SK-N-SH treated with all-trans-retinoic acid at 6 μM for 48 hours (cell line): ENCODE measurements at regions not wholly inside any gene's neighbourhood (a gene's known extent, or its start where the extent isn't known, plus 50 kb on each side); places are given as distances from the start of the nearest gene placed in this dataset.

Source experiments
- ATAC-seq: fragments of 200-7000 bp; cut with Tn5 transposase; 3 replicates; pipeline ENCODE4 v1.9.1; 2020; ENCODE audit warnings: mild to moderate bottlenecking, moderate library complexity
- ARNTL ChIP-seq: fragments of 450-650 bp; formaldehyde crosslinking; IDR thresholded peaks from 2 replicates; pipeline ENCODE4 v1.5.0; 2020; ENCODE audit warnings: low read depth, mild to moderate bottlenecking, moderate library complexity, borderline replicate concordance
- BACH2 ChIP-seq: fragments of 250-450 bp; sonication (Bioruptor Pico); IDR thresholded peaks from 2 replicates; pipeline ENCODE4 v1.9.0; 2021; ENCODE audit warnings: mild to moderate bottlenecking, borderline replicate concordance
- CREB5 ChIP-seq: fragments of 250-450 bp; sonication (Bioruptor Pico); IDR thresholded peaks from 2 replicates; pipeline ENCODE4 v1.5.1; 2020; ENCODE audit warnings: low read depth, mild to moderate bottlenecking, moderate library complexity
- CSDC2 ChIP-seq: fragments of 250-450 bp; sonication (Bioruptor Pico); IDR thresholded peaks from 2 replicates; pipeline ENCODE4 v1.5.0; 2020; ENCODE audit warnings: mild to moderate bottlenecking, moderate library complexity
- ESRRG ChIP-seq: fragments of 250-450 bp; sonication (Bioruptor Pico); IDR thresholded peaks from 2 replicates; pipeline ENCODE4 v1.6.1; 2021; ENCODE audit warnings: mild to moderate bottlenecking
- GLIS3 ChIP-seq: fragments of 250-450 bp; sonication (Bioruptor Pico); IDR thresholded peaks from 2 replicates; pipeline ENCODE4 v1.5.0; 2020; ENCODE audit warnings: mild to moderate bottlenecking, moderate library complexity
- ISL1 ChIP-seq: fragments of 250-450 bp; sonication (Bioruptor Pico); IDR thresholded peaks from 2 replicates; pipeline ENCODE4 v2.1.2; 2022; ENCODE audit warnings: mild to moderate bottlenecking, moderate library complexity
- OSR1 ChIP-seq: fragments of 250-450 bp; sonication (Bioruptor Pico); IDR thresholded peaks from 2 replicates; pipeline ENCODE4 v1.8.0; 2022; ENCODE audit warnings: moderate library complexity, mild to moderate bottlenecking, inconsistent platforms
- PATZ1 ChIP-seq: fragments of 250-450 bp; sonication (Bioruptor Pico); IDR thresholded peaks from 2 replicates; pipeline ENCODE4 v1.8.0; 2020; ENCODE audit warnings: mild to moderate bottlenecking, moderate library complexity, borderline replicate concordance
- POU6F1 ChIP-seq: fragments of 250-450 bp; sonication (Bioruptor Pico); IDR thresholded peaks from 2 replicates; pipeline ENCODE4 v1.8.0; 2021; ENCODE audit warnings: low read depth, mild to moderate bottlenecking, moderate library complexity, borderline replicate concordance
- PPARA ChIP-seq: fragments of 250-450 bp; sonication (Bioruptor Pico); IDR thresholded peaks from 2 replicates; pipeline ENCODE4 v1.5.0; 2020; ENCODE audit warnings: mild to moderate bottlenecking, borderline replicate concordance
- RARB ChIP-seq: fragments of 250-450 bp; sonication (Bioruptor Pico); IDR thresholded peaks from 2 replicates; pipeline ENCODE4 v1.8.0; 2021; ENCODE audit warnings: mild to moderate bottlenecking, moderate library complexity
- SNAI2 ChIP-seq: fragments of 250-450 bp; sonication (Bioruptor Pico); IDR thresholded peaks from 2 replicates; pipeline ENCODE4 v1.5.0; 2020; ENCODE audit warnings: mild to moderate bottlenecking, moderate library complexity
- TCF4 ChIP-seq: fragments of 250-450 bp; sonication (Bioruptor Pico); IDR thresholded peaks from 2 replicates; pipeline ENCODE4 v1.8.0; 2021; ENCODE audit warnings: mild to moderate bottlenecking, moderate library complexity, borderline replicate concordance
- TOX ChIP-seq: fragments of 250-450 bp; sonication (Bioruptor Pico); IDR thresholded peaks from 2 replicates; pipeline ENCODE4 v1.8.0; 2021; ENCODE audit warnings: mild to moderate bottlenecking, moderate library complexity, borderline replicate concordance
- TSHZ2 ChIP-seq: fragments of 250-450 bp; sonication (Bioruptor Pico); IDR thresholded peaks from 2 replicates; pipeline ENCODE4 v1.5.0; 2020; ENCODE audit warnings: mild to moderate bottlenecking, moderate library complexity
- ZC3H10 ChIP-seq: fragments of 250-450 bp; sonication (Bioruptor Pico); IDR thresholded peaks from 2 replicates; pipeline ENCODE4 v1.5.1; 2021; ENCODE audit warnings: mild to moderate bottlenecking, moderate library complexity
- ZFP3 ChIP-seq: fragments of 250-450 bp; sonication (Bioruptor Pico); IDR thresholded peaks from 2 replicates; pipeline ENCODE4 v1.5.0; 2020; ENCODE audit warnings: mild to moderate bottlenecking, moderate library complexity
- ZFP30 ChIP-seq: fragments of 450-650 bp; formaldehyde crosslinking; IDR thresholded peaks from 2 replicates; pipeline ENCODE4 v1.5.0; 2022; ENCODE audit warnings: mild to moderate bottlenecking, moderate library complexity
- ZNF70 ChIP-seq: fragments of 450-650 bp; formaldehyde crosslinking; IDR thresholded peaks from 2 replicates; pipeline ENCODE4 v1.5.0; 2020; ENCODE audit warnings: mild to moderate bottlenecking, moderate library complexity
- ZNF8 ChIP-seq: fragments of 450-650 bp; formaldehyde crosslinking; IDR thresholded peaks from 2 replicates; pipeline ENCODE4 v1.5.0; 2020; ENCODE audit warnings: mild to moderate bottlenecking, moderate library complexity

- TF ChIP-seq ZFP3 (CRISPR knock-in tag) (no peak), RARB (CRISPR knock-in tag) (no peak), ZNF8 (CRISPR knock-in tag) (no peak)
- no peak for ATAC-seq
Measured at GRCh38 chr6:108734271-108734922, 113.8 kb upstream of the ARMC2 start.

- ATAC-seq, result no peak
- no peak for TF ChIP-seq TCF4 (CRISPR knock-in tag)
- no peak for TF ChIP-seq ZC3H10 (CRISPR knock-in tag)
- TF ChIP-seq TOX (CRISPR knock-in tag), result no peak
- TF ChIP-seq ZNF70 (CRISPR knock-in tag), result no peak
- TF ChIP-seq ZFP3 (CRISPR knock-in tag), result no peak
- TF ChIP-seq ZNF8 (CRISPR knock-in tag), result no peak
- TF ChIP-seq BACH2, result no peak
- no peak for TF ChIP-seq ESRRG
- no peak for TF ChIP-seq ARNTL
- TF ChIP-seq SNAI2 (CRISPR knock-in tag), result no peak
- no peak for TF ChIP-seq PATZ1 (CRISPR knock-in tag)
- no peak for TF ChIP-seq CREB5 (CRISPR knock-in tag)
- TF ChIP-seq PPARA (CRISPR knock-in tag), result no peak
- TF ChIP-seq TSHZ2 (CRISPR knock-in tag), result no peak
- TF ChIP-seq POU6F1 (CRISPR knock-in tag), result no peak
- no peak for TF ChIP-seq OSR1 (CRISPR knock-in tag)
- TF ChIP-seq ISL1, result no peak
- TF ChIP-seq ZFP30 (CRISPR knock-in tag), result no peak
- TF ChIP-seq CSDC2 (CRISPR knock-in tag), result no peak
Measured at GRCh38 chr6:108735310-108736001, 112.8 kb upstream of the ARMC2 start.

- ATAC-seq, result no peak
- TF ChIP-seq TCF4 (CRISPR knock-in tag), result no peak
- no peak for TF ChIP-seq GLIS3 (CRISPR knock-in tag)
- TF ChIP-seq BACH2, result no peak
- TF ChIP-seq, all 23 proteins: peak for 0
Measured at GRCh38 chr6:108736002-108736361, 112.2 kb upstream of the ARMC2 start.

GRCh38 chr6:108736832-108737231 is 111.4 kb upstream of the ARMC2 start:
- no peak for TF ChIP-seq OSR1 (CRISPR knock-in tag)
- no peak for TF ChIP-seq POU6F1 (CRISPR knock-in tag)
- TF ChIP-seq ESRRG, result no peak
- ATAC-seq, result peak; percentile 87
